Right lung (tissue), 2 donors: ENCODE measurements at regions not wholly inside any gene's neighbourhood (a gene's known extent, or its start where the extent isn't known, plus 50 kb on each side); places are given as distances from the start of the nearest gene placed in this dataset.

Source experiments
- DNase-seq, 2 donors: peaks; one replicate each; pipeline ENCODE4 v3.0.0-alpha.2; 2013

DNA sequence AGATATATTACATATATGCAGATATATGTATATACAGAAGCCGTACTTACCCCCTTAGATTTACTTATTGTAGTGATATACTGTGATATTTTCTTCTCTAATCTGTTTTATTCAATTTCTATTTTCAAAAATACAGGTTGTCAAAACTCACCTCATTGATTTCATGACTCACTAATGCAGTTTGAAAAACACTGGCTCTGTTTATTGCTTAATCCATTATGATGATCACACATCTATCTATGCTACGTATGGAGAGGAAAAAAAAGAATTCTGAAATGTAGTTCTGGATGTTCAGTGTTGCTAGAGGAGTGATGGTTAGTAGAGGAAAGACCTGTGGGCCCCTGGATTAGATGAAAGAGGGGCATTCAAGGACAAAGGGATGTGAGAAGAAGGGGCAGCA, 121.0 kb upstream of the RPS23 start:
- no peak for DNase-seq

DNA sequence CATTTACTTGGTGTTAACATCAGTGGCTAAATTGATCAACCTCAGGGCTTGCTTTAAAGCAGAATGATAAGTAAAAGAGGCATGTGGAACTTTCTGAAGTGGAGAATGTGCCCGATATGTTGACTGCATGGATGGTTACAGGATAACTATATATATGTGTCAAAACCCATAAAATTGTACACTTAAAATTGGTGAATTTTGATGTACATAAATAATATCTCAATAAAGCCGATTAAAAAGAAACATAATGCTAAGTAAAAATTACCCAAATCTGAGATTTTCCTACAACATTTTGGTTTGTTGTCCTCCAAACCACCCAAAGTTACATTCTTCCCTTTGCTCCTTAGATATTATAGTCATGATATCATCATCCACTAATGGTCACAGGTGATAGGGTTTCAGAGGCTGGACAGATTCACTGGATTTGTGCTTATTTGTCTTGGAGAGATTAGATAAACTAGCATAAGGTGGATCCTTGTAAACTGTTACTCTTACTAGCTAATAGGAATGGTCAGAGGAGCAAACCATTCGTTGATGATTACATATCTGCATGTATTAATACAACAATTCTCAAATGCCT, 119.7 kb upstream of the RPS23 start:
- DNase-seq = no peak

GRCh38 chr5:82396871-82397514, 118.8 kb upstream of the RPS23 start:
- peak; percentile 87 to 88 for DNase-seq

DNA sequence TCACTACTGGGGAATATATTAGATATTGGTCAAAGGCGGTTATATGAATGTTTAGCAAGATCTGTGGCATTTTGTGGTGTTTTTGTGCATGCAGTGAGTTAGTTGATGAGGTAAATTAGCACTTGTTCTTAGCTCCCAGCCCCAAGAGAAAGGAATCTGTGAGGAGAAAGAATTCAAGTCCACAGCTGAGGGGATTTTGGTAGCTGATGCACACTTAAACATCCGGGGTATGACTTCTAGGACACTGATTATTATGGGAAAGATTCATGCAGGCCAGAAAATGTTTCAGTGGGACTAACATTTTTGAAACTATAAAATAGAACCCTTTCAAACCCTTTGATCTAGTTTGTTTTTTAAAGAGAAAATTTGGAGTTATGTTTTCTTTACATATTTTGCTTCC, 118.2 kb upstream of the RPS23 start:
- DNase-seq = no peak

GRCh38 chr5:82393951-82394350, 115.8 kb upstream of the RPS23 start:
- no peak for DNase-seq

- no peak for DNase-seq
Observed at GRCh38 chr5:82390088-82390487, 111.9 kb upstream of the RPS23 start.

DNA sequence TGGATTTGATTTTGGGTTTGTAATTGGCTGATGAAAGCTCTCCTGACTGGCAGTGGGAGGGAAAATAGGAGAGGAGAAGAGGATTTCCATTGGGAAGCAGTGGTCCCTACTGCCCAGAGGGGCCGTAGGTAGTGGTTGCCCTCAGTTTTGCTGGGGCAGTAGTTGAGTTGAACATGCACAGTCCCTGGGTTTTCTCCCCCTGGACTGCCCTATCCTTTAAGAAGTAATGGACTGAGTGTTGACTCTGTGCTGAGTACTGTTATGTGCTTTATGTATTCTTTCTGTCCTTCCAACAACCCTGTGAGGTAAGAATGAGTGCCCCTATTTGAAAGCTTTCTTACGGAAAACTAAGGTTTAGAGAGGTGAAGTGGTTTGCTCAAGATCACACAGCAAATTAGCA, 111.2 kb upstream of the RPS23 start:
- DNase-seq = no peak

DNA sequence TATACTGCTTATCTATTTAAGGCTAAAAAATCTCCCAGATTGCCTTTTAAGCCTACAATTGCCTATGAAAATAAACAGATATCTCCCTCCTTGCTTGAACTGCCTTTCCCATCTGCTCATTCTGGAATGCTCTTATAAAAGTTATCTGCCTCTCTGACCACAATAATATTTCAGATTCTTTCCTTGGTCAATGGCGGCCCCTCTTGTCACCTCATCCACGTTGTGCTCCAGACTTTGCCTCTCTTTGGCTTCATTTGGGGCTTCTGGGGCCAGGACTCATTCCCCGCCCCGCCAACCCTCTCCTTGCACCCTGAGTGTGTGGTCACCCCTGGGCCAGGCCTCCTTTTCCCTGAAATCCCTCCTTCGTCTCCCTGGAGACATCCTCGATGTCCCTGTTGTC, 110.0 kb upstream of the RPS23 start:
- no peak for DNase-seq

DNA sequence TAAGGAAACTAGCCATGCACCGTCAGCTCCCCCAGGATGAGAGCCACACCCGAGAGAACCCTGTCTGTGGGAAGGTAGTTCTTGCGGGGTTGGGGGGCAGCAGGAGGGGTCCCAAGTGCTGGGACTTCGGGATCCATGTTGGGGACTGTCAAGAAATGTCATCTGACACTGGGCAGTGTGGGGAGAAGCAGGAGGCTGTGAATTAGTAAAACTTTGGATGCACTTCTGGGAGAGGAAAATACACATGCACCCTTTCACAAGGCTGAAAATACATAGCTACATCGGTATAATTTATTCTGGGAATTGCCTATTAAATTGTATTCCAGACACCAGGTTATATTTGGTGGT, 109.6 kb upstream of the RPS23 start:
- DNase-seq = no peak

GRCh38 chr5:82387001-82387818, 109.1 kb upstream of the RPS23 start:
- no peak for DNase-seq

DNA sequence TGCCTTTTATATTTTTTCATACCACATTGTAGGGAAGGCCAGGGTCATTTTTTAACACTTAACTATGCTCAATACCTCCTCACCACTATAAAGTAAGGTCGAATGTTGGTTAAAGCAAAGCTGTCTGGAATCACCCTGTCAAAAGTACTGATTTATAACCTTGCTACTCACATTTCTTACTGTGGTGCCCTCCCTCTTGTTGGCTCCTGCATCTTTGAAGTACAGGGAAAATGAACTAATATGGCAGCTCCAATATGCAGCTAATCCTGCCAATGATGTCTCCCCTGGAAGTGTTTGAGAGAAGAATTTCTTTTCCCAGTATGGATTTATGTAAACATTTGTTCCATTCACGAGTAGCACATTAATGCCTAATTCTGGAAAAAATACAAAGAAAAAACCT, 108.4 kb upstream of the RPS23 start:
- DNase-seq = no peak

GRCh38 chr5:82384034-82384750, 106.0 kb upstream of the RPS23 start:
- DNase-seq = no peak

GRCh38 chr5:82381591-82381990, 103.4 kb upstream of the RPS23 start:
- DNase-seq = no peak

GRCh38 chr5:82376307-82376706, 98.2 kb upstream of the RPS23 start:
- no peak for DNase-seq

DNA sequence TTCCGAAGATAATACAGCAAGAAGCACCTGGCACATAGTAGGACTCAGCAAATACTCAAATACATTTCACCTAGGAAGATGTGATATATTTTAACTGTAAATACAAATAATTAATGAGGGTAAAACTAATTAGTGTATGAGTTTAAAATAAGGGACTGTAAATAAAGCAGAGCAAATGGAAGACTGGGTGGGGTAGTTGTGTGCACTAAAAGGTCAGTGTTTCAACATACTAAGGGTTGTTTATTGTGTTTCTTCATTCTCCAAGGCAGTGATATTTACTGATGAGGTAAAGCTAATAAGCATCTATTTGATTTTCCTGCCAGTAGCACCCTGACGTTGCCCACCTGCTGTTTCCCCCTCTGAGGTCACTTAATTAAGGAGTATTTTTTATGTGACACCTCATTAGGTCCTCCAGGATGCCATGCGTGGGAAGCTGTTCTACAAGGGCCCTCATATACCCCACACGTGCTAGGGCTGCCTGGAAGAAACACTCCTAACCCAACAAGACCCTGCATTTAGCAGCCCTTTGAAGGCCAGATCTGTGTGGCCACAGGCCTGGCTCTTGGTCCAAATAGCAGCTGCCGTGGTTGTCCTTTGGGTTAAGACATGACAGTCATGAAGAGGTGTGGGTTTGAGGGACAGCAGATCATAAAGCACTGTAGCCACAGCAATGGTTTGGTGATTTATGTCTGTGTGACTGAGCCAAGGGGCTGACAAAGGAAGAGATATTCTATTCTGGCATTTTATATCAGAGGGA, 97.5 kb upstream of the RPS23 start:
- no peak for DNase-seq

- DNase-seq = no peak
Observed at GRCh38 chr5:82374637-82375036, 96.5 kb upstream of the RPS23 start.

- DNase-seq = no peak
Observed at GRCh38 chr5:82367930-82368329, 89.8 kb upstream of the RPS23 start.

DNA sequence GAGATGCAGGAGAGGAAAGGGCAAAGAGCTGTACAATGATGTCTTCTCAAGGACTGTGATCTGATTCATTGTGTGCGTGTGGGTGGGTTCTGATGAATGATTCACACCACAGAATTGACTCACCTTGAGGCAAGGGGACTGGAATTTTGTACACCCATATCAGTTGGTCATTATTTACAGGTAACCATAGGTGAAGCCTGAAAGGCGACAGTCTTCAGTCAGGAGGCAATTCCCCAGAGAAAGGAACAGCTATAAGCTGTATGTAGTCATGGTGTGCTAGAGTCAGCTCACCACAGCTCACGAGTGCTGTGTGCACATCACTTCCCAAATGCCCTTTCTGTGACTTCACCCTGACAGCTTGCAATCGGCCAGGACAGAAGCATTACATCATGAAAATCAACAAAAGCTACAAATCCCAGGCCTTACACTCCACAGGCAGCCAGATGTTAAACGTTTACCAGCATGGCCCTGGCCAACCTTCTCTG, 87.6 kb upstream of the RPS23 start:
- DNase-seq = no peak

- no peak for DNase-seq
Observed at GRCh38 chr5:82365026-82365425, 86.9 kb upstream of the RPS23 start.

- peak; percentile 57 to 65 for DNase-seq
Observed at GRCh38 chr5:82364497-82364896, 86.3 kb upstream of the RPS23 start.

DNA sequence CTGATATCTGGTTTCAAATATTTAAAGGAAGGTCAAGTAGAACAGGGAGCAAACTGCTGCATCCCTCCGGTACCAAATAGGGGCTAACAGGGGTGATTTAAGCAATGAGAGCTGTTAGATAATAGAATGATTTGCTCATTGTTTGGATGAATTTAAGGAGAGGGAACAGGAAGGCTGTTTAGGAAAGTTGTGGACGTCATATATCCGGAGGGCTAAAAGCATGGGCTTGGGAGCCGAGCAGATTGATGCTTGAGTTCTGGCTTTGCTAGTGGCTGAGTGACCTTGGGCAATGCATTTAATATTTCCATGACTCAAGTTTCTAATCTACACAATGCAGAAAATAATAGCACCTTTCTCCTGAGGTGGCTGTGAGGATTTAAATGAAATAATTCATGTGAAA, 85.4 kb upstream of the RPS23 start:
- no peak for DNase-seq

- no peak for DNase-seq
Observed at GRCh38 chr5:82362636-82363035, 84.5 kb upstream of the RPS23 start.
